ENCODE measurements at regions not wholly inside any gene's neighbourhood (a gene's known extent, or its start where the extent isn't known, plus 50 kb on each side); places are given as distances from the start of the nearest gene placed in this dataset.

DNA sequence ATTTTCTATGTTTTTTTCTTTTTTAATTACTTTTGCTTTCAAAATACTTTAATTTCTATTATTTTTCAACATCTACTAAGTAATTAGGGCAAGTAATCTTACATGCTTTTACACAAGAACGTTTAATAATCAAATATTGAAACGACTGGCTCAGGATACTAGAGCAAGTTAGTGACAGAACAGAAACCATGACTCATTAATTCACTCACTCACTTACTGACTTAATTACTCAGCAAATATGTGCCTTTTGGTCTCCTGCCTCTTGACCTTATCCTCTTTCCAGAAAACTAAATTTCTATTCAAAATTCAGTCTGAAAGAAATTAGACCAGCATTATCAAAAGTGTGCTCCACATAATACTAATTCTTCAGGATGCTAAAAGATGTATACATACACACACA is 314.9 kb upstream of the TEX13C start:
- POLR2A ChIA-PET = no interaction called here
- no TSS peak for BruUV-seq (replicated peaks)
- no peak overlapping the region for H3K27ac ChIP-seq (ENCODE audit: extremely low read depth, low read depth, low read length)
- TF ChIP-seq CC2D1A (IDR thresholded peaks at IDR 0.05) (no peak), JUND (IDR thresholded peaks at IDR 0.05; ENCODE audit: borderline replicate concordance, low read depth, low read length) (no peak), JUND (tag; IDR thresholded peaks at IDR 0.05; ENCODE audit: borderline replicate concordance, low read depth, low read length) (peak; percentile 21; the same call in 1 of the 3 replicates), ZZZ3 (IDR thresholded peaks at IDR 0.05) (no peak), TAF15 (IDR thresholded peaks at IDR 0.05; ENCODE audit: low read depth, low read length) (no peak), NFE2 (IDR thresholded peaks at IDR 0.05; ENCODE audit: low read depth) (peak; percentile 51), MAFK (IDR thresholded peaks at IDR 0.05; ENCODE audit: low read length) (peak; percentile 77), BACH1 (tag; IDR thresholded peaks at IDR 0.05) (peak; percentile 96), ZNF316 (IDR thresholded peaks at IDR 0.05) (peak; percentile 94), RBM22 (IDR thresholded peaks at IDR 0.05; ENCODE audit: low read depth, low read length, poor library complexity, severe bottlenecking) (no peak), MAFF (IDR thresholded peaks at IDR 0.05; ENCODE audit: low read length) (peak; percentile 75), TGIF2 (CRISPR knock-in tag; IDR thresholded peaks at IDR 0.05) (no peak)
- TF ChIP-seq, protein P1, sequence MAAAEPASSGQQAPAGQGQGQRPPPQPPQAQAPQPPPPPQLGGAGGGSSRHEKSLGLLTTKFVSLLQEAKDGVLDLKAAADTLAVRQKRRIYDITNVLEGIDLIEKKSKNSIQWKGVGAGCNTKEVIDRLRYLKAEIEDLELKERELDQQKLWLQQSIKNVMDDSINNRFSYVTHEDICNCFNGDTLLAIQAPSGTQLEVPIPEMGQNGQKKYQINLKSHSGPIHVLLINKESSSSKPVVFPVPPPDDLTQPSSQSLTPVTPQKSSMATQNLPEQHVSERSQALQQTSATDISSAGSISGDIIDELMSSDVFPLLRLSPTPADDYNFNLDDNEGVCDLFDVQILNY (CRISPR knock-in tag; IDR thresholded peaks at IDR 0.05) = no peak
- TF ChIP-seq, protein P2, sequence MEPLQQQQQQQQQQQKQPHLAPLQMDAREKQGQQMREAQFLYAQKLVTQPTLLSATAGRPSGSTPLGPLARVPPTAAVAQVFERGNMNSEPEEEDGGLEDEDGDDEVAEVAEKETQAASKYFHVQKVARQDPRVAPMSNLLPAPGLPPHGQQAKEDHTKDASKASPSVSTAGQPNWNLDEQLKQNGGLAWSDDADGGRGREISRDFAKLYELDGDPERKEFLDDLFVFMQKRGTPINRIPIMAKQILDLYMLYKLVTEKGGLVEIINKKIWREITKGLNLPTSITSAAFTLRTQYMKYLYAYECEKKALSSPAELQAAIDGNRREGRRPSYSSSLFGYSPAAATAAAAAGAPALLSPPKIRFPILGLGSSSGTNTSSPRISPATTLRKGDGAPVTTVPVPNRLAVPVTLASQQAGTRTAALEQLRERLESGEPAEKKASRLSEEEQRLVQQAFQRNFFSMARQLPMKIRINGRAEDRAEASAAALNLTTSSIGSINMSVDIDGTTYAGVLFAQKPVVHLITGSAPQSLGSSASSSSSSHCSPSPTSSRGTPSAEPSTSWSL (CRISPR knock-in tag; IDR thresholded peaks at IDR 0.05; ENCODE audit: borderline replicate concordance) = no peak
- TF ChIP-seq, protein P3, sequence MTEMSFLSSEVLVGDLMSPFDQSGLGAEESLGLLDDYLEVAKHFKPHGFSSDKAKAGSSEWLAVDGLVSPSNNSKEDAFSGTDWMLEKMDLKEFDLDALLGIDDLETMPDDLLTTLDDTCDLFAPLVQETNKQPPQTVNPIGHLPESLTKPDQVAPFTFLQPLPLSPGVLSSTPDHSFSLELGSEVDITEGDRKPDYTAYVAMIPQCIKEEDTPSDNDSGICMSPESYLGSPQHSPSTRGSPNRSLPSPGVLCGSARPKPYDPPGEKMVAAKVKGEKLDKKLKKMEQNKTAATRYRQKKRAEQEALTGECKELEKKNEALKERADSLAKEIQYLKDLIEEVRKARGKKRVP (CRISPR knock-in tag; IDR thresholded peaks at IDR 0.05) = no peak
- TF ChIP-seq, protein P4, sequence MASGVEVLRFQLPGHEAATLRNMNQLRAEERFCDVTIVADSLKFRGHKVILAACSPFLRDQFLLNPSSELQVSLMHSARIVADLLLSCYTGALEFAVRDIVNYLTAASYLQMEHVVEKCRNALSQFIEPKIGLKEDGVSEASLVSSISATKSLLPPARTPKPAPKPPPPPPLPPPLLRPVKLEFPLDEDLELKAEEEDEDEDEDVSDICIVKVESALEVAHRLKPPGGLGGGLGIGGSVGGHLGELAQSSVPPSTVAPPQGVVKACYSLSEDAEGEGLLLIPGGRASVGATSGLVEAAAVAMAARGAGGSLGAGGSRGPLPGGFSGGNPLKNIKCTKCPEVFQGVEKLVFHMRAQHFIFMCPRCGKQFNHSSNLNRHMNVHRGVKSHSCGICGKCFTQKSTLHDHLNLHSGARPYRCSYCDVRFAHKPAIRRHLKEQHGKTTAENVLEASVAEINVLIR (CRISPR knock-in tag; IDR thresholded peaks at IDR 0.05) = no peak
- TF ChIP-seq, protein P5, sequence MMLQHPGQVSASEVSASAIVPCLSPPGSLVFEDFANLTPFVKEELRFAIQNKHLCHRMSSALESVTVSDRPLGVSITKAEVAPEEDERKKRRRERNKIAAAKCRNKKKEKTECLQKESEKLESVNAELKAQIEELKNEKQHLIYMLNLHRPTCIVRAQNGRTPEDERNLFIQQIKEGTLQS (IDR thresholded peaks at IDR 0.05) = peak; percentile 66
- TF ChIP-seq, protein P5 (CRISPR knock-in tag; conservative IDR thresholded peaks at IDR 0.05) = no peak
- TF ChIP-seq, protein P6, sequence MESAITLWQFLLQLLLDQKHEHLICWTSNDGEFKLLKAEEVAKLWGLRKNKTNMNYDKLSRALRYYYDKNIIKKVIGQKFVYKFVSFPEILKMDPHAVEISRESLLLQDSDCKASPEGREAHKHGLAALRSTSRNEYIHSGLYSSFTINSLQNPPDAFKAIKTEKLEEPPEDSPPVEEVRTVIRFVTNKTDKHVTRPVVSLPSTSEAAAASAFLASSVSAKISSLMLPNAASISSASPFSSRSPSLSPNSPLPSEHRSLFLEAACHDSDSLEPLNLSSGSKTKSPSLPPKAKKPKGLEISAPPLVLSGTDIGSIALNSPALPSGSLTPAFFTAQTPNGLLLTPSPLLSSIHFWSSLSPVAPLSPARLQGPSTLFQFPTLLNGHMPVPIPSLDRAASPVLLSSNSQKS (CRISPR knock-in tag; IDR thresholded peaks at IDR 0.05) = no peak

More for the DNA sequence above, 314.9 kb upstream of the TEX13C start:
- ATAC-seq (peak; percentile 69; the same call in 2 of the 3 replicates), FAIRE-seq (no peak), DNase-seq (ENCODE audit: extremely low read depth in 1 of 4, low spot score in 3 of 4) (peak; percentile 6 to 19 (median 10))
- no peaks in the 10 kb centered on the region for H3K79me2 ChIP-seq (ENCODE audit: control insufficient read depth, insufficient read depth, low read length)
- H3K9me3 ChIP-seq (replicated peaks; ENCODE audit: control insufficient read depth, insufficient read depth, low read depth, low read length) = no peaks in the 10 kb centered on the region
- peaks cover 0 to 1% of the 10 kb centered on the region in 2 experiments; a peak in 1 of 5 replicates for H3K4me1 ChIP-seq (replicated peaks in 1 of 2; ENCODE audit: control insufficient read depth in 2 of 2, insufficient read depth in 2 of 2, low read length in 2 of 2)
- no peak overlapping the region for H3K4me2 ChIP-seq (ENCODE audit: insufficient read depth, low read length)
- intact Hi-C loops (cut with micrococcal nuclease) (no loop called here), in situ Hi-C loops (cut with MboI) (no loop called here)
- H2AFZ ChIP-seq (ENCODE audit: low read depth, low read length) = no peak overlapping the region
- H3K4me3 ChIP-seq = no peak overlapping the region
- H3K9me1 ChIP-seq (ENCODE audit: control insufficient read depth, insufficient read depth, low read length) = no peaks in the 10 kb centered on the region
- WGBS (ENCODE audit: insufficient coverage, low coverage, missing lambda C conversion rate) = 0% methylated on average over 2 of the region's 2 CpGs
- no peaks in the 10 kb centered on the region for H3K27me3 ChIP-seq (ENCODE audit: control insufficient read depth in 2 of 2, insufficient read depth in 2 of 2, low read length in 2 of 2)
- no peaks in the 10 kb centered on the region for H4K20me1 ChIP-seq (replicated peaks; ENCODE audit: control insufficient read depth, insufficient read depth, low read length)
- no peaks in the 10 kb centered on the region for H3K36me3 ChIP-seq (ENCODE audit: control insufficient read depth, insufficient read depth, low read length)
- H3K9ac ChIP-seq (ENCODE audit: insufficient read depth in 1 of 2, low read depth in 2 of 2, low read length in 2 of 2) = no peak overlapping the region
- CTCF ChIA-PET (ENCODE audit: low intra/inter-chr PET ratio) = no interaction called here

All from K562 (cell line).